Stimulated activated CD4-positive, alpha-beta T cell treated with anti-CD3 and anti-CD28 coated beads, TNF-alpha, amount 100 ng/mL, for 48 hours (primary cell): ENCODE measurements at regions not wholly inside any gene's neighbourhood (a gene's known extent, or its start where the extent isn't known, plus 50 kb on each side); places are given as distances from the start of the nearest gene placed in this dataset.

ENCODE experiments used
- DNase-seq, 3 donors: peaks; one replicate each; pipeline ENCODE4 v3.0.0-alpha.2; 2020; ENCODE audit warnings: low read depth in 3 of 3

DNA sequence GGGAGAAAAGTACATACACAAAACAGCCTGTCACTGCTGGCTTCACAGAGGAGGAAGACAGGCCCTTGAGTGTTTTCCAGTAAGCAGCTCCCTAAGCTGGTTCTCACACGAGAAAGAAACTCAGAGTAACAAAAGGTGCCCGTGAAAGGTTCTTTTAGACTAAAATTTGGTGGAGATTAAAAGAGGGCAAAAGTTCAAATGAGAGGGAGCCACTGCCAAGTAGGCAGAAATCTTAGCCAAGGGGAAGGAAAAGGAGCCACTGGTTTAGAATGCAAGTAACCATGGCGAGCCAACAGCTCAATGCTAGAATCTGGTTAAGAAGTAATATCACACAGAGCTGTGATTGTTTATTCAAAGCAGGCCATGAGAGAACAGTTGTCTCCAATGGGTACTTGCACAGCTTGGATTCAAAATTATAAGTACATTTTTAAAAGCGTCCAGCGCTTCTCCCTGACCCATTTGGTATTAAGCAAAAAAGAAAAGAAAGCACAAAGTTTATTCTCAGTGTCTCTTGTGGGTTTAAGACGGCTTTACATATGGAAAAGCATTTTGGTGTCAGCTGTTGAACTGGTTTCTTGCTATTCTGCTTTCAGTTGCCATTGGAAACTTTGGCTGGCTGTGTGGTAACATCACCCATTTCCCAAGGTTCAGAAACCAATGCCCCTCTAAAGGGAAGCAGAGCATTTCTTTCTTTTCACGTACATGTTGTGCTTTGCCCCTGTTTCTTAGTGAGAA is 648.5 kb downstream of the RNF144B start:
- DNase-seq = no peak

DNA sequence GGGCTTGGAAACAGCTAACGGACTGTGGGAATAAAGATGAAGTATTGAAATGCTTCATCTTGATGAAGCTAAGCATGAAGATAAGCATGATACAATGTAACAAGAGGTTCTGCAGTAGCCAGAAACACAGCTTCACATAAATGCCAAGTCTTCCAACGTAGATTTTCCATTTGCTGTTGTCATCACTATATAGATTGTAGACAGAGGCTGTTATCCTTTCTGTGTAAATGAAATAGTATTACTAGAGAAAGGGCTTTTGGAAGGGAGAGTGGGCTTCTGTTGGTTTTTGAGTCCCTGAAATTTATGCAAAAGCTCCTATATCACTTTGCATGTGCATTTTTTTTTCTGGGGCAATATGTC is 649.0 kb downstream of the RNF144B start:
- DNase-seq = no peak

DNA sequence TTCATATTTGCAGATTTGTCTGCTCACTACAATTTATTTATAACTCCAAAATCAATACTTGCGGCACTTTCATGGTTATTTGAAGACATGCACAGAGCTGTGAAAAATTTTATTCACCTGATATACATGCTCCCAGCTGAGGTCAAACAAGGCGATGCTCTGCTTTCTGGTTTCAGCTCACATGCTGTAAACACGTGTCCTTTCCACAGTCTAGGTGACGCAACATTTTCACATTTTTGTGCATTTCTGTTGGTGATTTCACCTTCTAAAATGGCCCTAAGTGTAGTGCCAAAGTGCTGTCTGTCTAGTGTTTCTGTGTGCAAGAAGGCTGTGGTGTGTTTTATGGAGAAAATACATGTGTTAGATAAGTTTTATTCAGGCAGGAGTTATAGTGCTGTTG is 650.5 kb downstream of the RNF144B start:
- DNase-seq = no peak

DNA sequence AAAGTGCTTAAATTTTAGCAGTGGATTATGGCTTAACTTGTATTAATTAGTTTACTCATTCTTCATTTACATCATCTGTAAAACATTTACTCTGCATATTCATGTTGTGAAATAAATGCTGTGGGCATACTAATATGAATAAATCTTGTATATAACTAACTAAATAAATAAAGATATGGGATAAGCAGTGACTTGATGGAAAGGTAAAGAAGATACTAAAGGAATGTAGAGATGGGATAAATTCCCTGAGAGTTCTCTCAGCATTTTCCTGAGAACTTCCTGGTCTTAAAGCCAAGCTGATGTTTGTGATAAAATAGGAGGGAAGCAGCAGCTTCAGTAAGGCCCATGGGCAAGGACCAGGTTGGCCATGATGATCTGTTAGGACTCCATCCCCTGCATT is 652.1 kb downstream of the RNF144B start:
- no peak for DNase-seq

DNA sequence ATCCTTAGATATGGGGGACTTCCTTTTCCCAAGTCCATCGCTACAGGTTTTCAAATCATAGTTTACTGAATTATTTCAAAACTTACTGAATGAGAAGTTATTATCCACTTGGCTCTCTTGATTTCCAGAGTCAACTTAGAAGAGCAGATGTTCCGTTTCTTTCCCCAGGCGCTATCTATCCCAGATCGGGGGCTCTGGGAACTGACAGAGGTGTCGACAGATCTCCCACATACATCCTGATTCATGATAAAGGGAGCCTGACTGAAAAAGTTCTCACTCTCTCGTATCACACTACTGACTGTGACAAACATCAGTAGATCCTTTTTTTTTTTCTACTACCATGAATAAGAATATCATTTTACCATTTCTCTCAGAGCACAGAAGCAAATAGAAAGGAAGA is 654.8 kb downstream of the RNF144B start:
- no peak for DNase-seq

DNA sequence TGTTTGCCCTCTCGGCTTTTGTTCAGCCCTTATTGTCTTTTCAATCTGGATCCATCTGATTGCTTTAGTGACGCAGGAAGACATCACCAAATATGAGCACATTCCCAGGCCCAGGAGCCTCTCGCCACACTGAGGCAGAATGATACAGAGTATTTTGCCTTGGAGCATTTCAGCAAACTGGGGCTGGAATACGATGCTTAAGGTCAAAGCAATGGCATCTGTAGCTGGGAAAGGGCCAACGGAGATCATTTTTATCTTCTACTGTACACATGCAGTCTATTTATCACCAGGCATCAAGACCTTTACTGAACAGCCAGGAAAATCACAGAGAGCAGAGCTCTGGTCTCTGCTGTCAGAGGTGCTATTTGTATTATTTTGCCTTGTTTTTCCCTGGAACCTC is 655.3 kb downstream of the RNF144B start:
- no peak for DNase-seq

DNA sequence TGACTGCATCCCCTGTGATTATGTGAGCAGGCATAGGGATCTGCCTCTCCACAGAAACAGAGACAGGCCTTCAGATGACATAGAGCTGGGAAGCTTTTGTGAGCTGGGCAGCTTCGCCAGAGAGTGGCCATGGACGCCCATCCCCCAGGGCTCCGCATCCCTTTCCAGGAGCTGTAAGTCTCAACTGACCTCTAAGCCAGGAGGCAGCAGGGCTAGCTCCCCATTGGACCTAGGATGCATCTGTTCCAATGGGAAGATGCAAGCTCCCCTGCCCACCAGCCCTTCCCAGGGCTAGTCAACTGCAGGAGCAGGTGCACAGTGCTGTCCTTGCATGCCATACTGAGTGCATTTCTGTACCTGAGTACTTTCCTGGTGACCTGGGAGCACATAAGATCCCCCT is 663.6 kb downstream of the RNF144B start:
- DNase-seq = no peak

DNA sequence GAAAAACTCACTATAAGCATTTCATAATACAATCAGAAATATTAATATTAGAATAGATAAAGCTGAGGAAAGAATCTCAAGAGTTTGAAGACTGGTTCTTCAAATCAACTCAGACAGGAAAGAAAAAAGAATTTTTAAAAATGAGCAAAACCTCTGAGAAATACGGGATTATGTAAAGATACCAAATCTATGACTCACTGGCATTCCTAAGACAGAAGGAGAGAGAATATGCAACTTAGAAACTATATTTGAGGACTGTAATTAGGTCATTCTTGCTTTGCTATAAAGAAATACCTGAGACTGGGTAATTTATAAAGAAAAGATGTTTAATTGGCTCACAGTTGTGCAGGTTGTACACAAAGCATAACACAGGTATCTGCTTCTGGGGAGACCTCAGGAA is 665.1 kb downstream of the RNF144B start:
- no peak for DNase-seq

DNA sequence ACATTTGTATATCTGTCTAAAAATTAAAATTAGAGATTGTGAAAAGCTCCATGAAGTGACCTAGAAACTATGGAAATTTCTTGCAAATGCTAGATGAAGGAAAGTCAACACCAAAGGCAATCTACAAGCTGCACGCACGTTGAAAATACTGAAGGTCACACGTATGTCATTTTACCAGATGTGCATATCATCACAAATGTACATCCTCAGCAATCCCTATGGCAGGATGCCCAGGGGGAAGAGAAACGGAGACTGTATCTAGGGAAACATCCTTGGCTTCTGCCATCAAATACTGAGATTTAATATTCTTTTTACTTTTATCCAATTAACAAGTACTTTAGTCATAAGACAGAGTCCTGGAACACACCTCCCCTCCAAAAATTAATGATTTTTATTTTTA is 672.0 kb downstream of the RNF144B start:
- DNase-seq = no peak

DNA sequence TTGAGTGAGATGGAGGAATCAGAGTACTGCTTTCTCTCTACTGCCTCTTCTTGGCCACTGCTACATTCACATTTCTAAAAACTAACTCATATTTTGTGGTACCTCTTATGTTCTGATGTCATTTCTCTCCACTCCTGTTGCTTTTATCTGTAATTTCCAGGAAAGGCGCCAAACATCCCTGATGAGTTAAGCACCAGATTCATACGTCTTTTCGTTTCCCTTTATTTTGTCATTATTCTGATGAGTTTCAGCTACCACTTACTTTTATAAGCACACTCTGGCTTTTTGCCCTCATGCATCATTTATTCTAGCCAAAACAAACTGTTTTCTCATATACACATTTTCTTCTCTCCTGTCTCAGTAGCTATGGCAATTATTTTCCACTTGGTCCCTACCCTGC is 680.0 kb downstream of the RNF144B start:
- no peak for DNase-seq

DNA sequence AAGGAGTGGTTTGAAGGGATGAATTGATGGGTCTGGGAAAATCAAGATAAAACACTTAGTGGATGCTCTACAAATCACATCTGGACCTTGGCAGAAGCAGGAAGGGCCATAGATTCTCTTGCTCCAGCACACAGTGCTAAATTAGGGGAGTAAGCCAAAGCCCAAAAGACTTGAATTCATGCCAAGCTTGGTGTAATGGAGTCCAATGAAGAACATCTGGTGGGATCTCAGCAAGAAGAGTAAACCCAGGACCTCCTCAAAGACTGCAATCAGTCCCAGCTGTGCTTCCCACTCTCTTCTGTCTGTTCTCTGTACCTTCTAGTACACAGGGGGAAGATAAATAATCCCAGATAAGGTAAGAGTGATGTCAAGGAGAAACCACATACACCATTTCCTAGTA is 683.4 kb downstream of the RNF144B start:
- DNase-seq = no peak

DNA sequence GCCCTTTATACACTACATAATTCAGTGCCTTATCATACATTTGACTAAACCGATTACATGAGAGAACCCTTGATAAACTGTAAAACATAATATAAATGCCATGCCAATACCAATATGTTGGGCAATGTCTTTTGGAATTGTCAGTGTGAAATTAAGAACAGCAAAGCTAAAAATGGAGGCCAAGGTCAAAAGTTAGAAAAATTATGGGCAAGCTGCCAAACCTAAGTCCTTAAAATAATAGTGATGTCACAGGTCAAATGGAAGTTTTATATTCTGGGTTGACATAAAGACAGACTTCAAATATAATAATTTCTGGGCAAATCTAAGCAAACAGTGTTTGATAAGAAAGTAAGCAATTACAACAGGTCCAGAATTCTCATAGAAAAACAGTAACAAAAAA is 696.7 kb downstream of the RNF144B start:
- DNase-seq = no peak

DNA sequence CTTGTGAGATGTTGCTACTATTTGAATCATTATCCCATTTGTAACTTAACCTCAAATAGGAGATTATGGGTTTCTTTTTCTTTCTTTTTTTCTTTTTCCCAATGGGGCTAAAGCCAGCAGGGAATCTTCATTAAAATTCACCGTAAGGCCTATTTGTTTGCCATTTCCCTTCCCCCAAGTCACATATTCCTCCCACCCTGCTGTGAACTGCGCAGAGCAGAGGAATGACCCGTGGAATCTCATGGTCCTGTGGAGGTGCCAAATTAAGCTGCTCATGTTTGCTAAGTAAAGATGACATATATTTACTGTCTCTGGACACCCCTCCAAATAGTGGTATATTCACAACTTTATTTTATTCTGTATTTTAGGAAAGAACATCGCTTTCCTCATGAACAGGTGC is 699.3 kb downstream of the RNF144B start:
- DNase-seq = no peak

DNA sequence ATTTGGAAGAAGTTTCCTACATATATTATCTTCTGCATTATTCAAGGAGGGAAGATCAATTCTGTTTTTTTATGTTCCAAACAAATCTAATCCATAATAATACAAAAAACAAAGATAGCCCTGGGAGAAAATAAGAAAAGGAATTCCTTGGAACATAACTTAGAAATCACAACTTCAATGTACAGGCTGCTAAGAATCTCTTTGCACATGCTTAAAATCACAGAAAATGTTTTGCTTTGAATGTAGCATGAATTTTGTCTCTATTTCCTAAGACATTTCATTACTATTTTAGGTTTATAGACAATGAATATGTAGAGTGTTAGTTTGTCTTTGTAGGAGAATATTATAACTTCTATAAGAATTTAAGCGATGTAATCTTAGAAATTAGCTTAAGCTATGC is 700.1 kb downstream of the RNF144B start:
- DNase-seq = no peak

DNA sequence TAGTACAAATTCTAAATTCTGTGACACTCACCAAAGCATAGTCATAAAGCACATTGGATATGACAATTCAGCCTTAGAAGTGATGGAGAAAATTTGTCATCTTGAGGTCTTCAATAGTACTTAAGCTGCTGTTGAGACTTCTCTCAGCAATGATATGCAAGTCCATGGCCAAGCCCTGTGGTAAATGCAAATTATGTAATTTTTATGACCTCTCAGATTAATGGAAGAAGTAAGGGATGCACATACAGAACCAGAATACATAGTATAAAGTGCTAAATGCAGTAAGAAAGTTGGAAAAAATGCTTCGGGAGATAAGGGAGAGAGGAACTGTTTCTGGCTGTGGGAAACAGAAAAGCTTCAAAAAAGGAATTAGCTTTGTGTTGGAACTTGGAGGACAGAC is 700.7 kb downstream of the RNF144B start:
- DNase-seq = no peak

DNA sequence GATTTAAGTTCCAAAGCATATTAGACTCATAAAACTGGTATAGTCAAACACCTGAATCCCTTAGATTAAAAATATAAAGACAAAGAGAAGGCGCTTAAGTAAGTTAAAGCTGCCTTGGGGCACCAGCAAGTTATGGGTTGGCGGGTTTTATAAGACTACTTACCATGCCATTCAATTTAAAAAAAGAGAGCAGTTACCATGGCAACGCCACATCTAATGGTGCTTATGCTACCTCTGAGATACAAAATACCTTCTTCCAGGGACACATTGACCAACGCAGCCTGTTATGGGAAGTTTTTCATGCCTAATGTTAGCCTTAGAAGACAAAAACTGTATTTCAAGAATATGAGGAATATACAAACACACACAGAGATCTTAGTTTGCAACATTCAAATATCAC is 713.6 kb downstream of the RNF144B start:
- DNase-seq = no peak

DNA sequence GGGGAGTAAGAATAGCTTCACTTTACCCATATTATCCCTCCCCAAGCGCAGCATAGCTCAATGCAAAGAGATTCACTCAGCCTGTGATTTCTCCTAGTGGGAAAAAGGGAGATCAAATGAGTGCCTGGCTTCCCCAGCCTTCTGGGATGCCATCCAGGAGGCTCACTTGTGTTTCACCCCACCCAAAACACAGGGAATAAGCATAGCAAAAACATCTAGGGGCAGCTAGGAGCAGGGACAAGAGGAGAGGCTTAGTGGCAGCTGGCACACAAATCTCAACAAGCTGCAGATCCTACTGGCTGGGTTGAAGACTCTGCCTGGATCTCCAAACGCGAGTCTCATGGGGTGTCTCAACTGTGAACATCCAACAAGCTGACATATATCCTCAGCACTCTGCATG is 715.8 kb downstream of the RNF144B start:
- no peak for DNase-seq

DNA sequence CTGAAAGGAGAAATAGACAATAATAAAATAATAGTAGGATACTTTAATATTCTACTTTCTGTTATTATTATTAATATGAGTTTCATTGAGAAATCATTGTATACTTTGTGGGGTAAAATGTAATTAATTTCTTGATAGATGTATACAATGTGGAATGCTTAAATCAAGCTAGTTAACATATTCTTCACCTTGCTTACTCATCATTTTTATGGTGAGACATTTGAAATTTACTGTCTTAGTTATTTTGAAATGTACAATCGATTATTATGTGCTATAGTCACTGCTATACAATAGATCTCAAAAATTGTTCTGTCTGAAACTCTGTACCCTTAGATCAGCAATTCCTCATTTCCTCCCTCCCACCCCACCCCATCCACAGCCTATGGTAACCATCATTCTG is 720.3 kb downstream of the RNF144B start:
- no peak for DNase-seq

DNA sequence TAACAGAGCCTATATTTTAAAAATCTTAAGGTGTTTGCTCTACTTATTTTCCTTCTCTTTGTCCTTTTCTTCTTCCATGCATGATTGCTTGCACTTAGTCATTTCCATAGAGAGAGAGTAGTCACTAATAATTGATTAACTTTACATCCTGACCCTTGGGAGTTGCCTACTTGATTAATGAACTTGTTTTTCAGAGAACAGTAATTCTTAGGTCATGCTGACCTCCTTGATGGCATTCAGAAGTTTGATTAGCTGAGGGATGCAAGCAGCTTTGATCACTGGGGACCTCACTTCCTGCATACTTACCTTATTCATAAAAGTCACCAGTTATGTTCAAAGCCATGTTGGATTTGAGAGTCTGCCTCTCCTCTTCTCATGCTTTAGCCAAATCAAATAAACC is 715.6 kb upstream of the ID4 start:
- DNase-seq = no peak

DNA sequence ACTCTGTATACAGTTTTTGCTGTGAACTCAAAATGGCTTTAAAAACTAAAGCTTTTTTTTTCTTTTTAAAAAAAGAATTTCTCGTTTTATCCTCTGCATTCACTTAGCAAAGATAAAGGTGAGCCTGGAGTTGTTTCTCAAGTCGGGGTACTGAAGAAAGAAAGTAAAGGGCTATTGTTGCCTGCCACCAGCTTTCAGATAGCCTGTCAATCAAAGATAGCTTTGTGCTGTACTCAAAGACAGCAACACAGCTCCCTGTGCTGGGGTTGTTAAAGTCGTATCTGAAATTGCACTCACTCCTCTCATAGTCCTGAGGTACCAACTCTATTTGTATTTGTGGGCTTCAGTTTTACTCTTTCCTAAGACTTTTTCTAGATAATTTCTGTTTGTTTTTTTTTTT is 710.1 kb upstream of the ID4 start:
- no peak for DNase-seq

DNA sequence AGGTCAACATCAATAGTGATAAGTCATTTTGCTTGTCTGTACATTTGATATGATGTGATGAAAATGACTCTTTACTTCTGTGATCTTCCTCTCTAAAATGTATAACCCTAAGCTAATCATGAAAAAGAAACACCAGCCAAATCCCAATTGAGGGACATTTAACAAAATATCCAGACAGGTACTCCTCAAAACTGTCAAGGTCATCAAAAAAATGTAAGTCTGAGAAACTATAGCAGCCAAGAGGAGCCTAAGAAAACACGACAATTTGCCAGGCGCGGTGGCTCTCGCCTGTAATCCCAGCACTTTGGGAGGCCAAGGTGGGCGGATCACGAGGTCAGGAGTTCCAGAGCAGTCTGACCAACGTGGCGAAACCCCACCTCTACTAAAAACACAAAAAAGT is 708.5 kb upstream of the ID4 start:
- no peak for DNase-seq

DNA sequence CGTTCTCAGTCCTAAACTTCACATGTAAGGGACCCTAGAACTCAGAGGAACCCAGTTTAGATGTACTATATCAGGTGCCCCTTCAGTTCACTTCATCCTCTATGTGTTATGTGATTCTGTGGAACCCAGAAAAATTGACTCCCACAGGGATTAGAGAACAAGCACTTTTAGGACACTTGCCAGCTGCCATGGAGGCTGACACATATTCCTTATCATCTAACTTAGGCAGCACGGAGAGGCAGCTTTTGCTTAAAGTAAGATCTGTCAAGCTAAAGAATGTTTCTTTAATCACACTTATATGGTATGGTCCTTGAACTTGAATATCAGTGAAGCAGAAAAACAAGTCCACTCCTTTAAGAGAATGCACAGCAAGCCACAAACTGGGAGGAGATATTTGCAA is 701.5 kb upstream of the ID4 start:
- DNase-seq = no peak

DNA sequence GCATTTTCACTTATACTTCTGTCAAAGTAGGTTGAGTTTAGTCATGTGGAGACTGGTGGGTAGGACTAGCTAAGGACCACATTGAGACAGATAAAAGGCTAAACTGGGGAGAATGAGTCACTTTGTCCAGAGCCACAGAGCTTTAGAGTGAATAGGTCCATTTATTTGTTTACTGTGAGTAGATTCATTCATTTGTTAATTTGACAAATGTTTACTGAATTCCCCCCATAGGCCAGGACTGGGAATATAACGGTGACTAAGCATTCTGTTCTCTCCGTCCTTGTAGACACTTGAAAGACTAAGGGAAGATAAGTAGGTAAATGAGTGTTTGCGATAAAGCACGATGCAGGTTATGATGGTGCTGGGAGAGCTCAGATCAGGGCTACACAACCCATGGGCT is 699.7 kb upstream of the ID4 start:
- DNase-seq = no peak

DNA sequence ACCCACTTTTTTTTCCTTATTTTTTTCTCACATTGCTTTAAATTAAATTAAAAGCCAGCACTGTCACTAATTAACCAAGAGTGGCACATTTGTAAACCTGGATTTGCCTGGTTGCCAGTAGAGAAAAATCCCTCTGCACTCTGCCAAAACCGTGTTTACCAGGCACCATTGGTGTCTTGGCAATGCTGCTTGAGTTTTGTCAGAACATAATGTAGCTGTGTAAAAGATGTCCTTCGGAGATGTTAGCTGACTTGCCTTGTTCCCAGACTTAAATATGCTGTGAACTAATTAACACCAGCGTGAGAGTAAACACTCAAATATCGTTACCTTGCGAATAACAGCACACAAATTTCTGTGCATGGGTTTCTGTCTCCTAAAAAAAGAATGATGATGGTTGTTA is 694.9 kb upstream of the ID4 start:
- no peak for DNase-seq

DNA sequence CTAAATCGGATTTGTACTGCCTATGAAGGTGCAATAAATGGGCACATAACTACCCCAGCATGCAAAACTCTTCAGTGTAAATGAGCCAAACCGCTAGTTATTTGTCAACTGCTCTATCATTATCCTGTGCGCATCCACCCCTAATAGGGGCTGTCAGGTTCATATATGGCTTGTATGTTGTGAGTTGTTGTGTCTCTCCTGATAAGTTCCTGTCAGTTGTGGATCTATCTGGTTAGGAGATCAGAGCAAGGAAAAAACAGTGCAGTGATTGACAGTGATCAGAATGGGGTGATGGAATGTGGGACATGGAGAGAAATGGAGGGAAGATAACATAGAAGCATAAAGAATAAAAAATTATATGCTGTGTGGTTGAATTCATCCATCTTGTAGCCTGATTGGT is 686.9 kb upstream of the ID4 start:
- no peak for DNase-seq
